ENCODE measurements at regions not wholly inside any gene's neighbourhood (a gene's known extent, or its start where the extent isn't known, plus 50 kb on each side); places are given as distances from the start of the nearest gene placed in this dataset.

- no peak overlapping the region for H3K9ac ChIP-seq (ENCODE audit: low read depth in 1 of 2, low read length in 2 of 2)
- H3K27me3 ChIP-seq (ENCODE audit: control insufficient read depth in 4 of 4, insufficient read depth in 4 of 4, low read length in 3 of 4): no peaks in the 10 kb centered on the region
- H3K4me3 ChIP-seq (ENCODE audit: low read depth in 1 of 3, low read length in 3 of 3): no peak overlapping the region
- peaks cover 0 to 1% (median 0%) of the 10 kb centered on the region in 4 donors for H3K9me3 ChIP-seq (ENCODE audit: control insufficient read depth in 4 of 4, low read length in 3 of 4)
- 89% methylated on average over 1 of the region's 1 CpG for WGBS
- H3K27ac ChIP-seq (ENCODE audit: low read depth in 1 of 2, low read length in 2 of 2): no peak overlapping the region
- H3K4me1 ChIP-seq (ENCODE audit: control insufficient read depth in 4 of 4, insufficient read depth in 4 of 4, low read length in 3 of 4): no peaks in the 10 kb centered on the region
- TF ChIP-seq SP1 (IDR thresholded peaks at IDR 0.05): no peak
- TF ChIP-seq EGR1 (IDR thresholded peaks at IDR 0.05; ENCODE audit: low read depth in 2 of 2): no peak
- TF ChIP-seq HNF4G (IDR thresholded peaks at IDR 0.05): no peak
- TF ChIP-seq CTCF (IDR thresholded peaks at IDR 0.05; ENCODE audit: low read depth, low read length, missing input control): no peak
- TF ChIP-seq GABPA (IDR thresholded peaks at IDR 0.05 in 1 of 2, conservative IDR thresholded peaks at IDR 0.05 in 1 of 2): no peak
- no peak for TF ChIP-seq MAX (IDR thresholded peaks at IDR 0.05)
- no peak for TF ChIP-seq RXRA (IDR thresholded peaks at IDR 0.05)
- no peak for TF ChIP-seq FOXA1 (IDR thresholded peaks at IDR 0.05)
- TF ChIP-seq JUND (IDR thresholded peaks at IDR 0.05): no peak
- no peak for TF ChIP-seq HNF4A (conservative IDR thresholded peaks at IDR 0.05)
- DNase-seq (ENCODE audit: low spot score): no peak
- H3K36me3 ChIP-seq (ENCODE audit: control insufficient read depth in 4 of 4, insufficient read depth in 3 of 4, low read depth in 1 of 4, low read length in 3 of 4): no peaks in the 10 kb centered on the region
Observed at GRCh38 chr5:166942948-166943347, 1348.5 kb upstream of the WWC1 start.

GRCh38 chr5:166947045-166947444, 1344.4 kb upstream of the WWC1 start:
- H3K4me3 ChIP-seq (ENCODE audit: low read depth in 1 of 3, low read length in 3 of 3): no peak overlapping the region
- DNase-seq (ENCODE audit: low spot score): no peak
- no peaks in the 10 kb centered on the region for H3K36me3 ChIP-seq (ENCODE audit: control insufficient read depth in 4 of 4, insufficient read depth in 3 of 4, low read depth in 1 of 4, low read length in 3 of 4)
- no peak overlapping the region for H3K9ac ChIP-seq (ENCODE audit: low read depth in 1 of 2, low read length in 2 of 2)
- TF ChIP-seq HNF4G (IDR thresholded peaks at IDR 0.05) (no peak), HNF4A (conservative IDR thresholded peaks at IDR 0.05) (no peak), RAD21 (IDR thresholded peaks at IDR 0.05) (no peak), YY1 (IDR thresholded peaks at IDR 0.05) (no peak), FOXA1 (IDR thresholded peaks at IDR 0.05) (no peak), CTCF (IDR thresholded peaks at IDR 0.05; ENCODE audit: low read depth, low read length, missing input control) (no peak), ZBTB33 (IDR thresholded peaks at IDR 0.05) (no peak), ATF3 (IDR thresholded peaks at IDR 0.05) (no peak), FOXA2 (IDR thresholded peaks at IDR 0.05) (no peak), REST (IDR thresholded peaks at IDR 0.05) (no peak), JUND (IDR thresholded peaks at IDR 0.05) (no peak)
- no peak overlapping the region for H3K27ac ChIP-seq (ENCODE audit: low read depth in 1 of 2, low read length in 2 of 2)
- 87% methylated on average over 14 of the region's 14 CpGs for WGBS
- no peaks in the 10 kb centered on the region for H3K4me1 ChIP-seq (ENCODE audit: control insufficient read depth in 4 of 4, insufficient read depth in 4 of 4, low read length in 3 of 4)
- no peaks in the 10 kb centered on the region for H3K27me3 ChIP-seq (ENCODE audit: control insufficient read depth in 4 of 4, insufficient read depth in 4 of 4, low read length in 3 of 4)
- H3K9me3 ChIP-seq (ENCODE audit: control insufficient read depth in 4 of 4, low read length in 3 of 4): peaks cover 0 to 1% (median 0%) of the 10 kb centered on the region in 4 donors

Measured in liver (tissue), 8 donors.